ENCODE measurements at regions not wholly inside any gene's neighbourhood (a gene's known extent, or its start where the extent isn't known, plus 50 kb on each side); places are given as distances from the start of the nearest gene placed in this dataset.

DNA sequence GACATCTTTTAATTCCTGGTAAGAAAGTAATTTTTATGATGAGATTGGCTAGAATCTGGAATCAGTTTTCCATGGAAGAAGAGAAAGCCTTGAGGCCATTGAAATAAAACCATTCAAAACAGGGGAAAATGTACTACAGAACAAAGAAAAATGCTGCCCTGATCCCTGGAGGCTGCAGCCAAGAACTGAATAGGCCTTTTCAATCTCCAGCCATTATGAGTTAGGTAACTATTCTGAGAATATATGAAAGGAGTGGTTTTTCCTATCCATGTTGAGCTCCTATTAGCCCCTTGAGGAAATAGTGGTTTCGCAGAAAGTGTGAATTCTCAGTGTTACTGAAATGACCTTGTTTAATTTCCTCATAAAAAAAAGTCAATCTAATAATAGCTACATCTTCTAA, 408.5 kb upstream of the GRAMD2B start:
- no peak for DNase-seq
- TF ChIP-seq, protein P1, sequence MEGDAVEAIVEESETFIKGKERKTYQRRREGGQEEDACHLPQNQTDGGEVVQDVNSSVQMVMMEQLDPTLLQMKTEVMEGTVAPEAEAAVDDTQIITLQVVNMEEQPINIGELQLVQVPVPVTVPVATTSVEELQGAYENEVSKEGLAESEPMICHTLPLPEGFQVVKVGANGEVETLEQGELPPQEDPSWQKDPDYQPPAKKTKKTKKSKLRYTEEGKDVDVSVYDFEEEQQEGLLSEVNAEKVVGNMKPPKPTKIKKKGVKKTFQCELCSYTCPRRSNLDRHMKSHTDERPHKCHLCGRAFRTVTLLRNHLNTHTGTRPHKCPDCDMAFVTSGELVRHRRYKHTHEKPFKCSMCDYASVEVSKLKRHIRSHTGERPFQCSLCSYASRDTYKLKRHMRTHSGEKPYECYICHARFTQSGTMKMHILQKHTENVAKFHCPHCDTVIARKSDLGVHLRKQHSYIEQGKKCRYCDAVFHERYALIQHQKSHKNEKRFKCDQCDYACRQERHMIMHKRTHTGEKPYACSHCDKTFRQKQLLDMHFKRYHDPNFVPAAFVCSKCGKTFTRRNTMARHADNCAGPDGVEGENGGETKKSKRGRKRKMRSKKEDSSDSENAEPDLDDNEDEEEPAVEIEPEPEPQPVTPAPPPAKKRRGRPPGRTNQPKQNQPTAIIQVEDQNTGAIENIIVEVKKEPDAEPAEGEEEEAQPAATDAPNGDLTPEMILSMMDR (IDR thresholded peaks at IDR 0.05; ENCODE audit: insufficient read depth in 1 of 2, low read depth in 1 of 2, low read length in 1 of 2, severe bottlenecking in 1 of 2, unreplicated experiment in 1 of 2): no peak
- H3K9me3 Mint-ChIP-seq (ENCODE audit: unreplicated experiment): no peaks in the 10 kb centered on the region
- no peaks in the 10 kb centered on the region for H3K36me3 ChIP-seq (ENCODE audit: control insufficient read depth, insufficient read depth, low read length)
- H3K9me3 ChIP-seq: no peaks in the 10 kb centered on the region
- H3K4me3 Mint-ChIP-seq (ENCODE audit: unreplicated experiment): no peak overlapping the region
- no peaks in the 10 kb centered on the region for H3K27me3 ChIP-seq (replicated peaks; ENCODE audit: control insufficient read depth, insufficient read depth, low read length)
- no peaks in the 10 kb centered on the region for H3K4me1 Mint-ChIP-seq (ENCODE audit: low read depth, unreplicated experiment)
- H3K4me3 ChIP-seq (ENCODE audit: low read depth, low read length): no peak overlapping the region
- intact Hi-C loops (cut with micrococcal nuclease; ENCODE audit: unreplicated experiment): no loop called here
- no peaks in the 10 kb centered on the region for H3K4me1 ChIP-seq
- CTCF ChIA-PET: no interaction called here
- H3K27ac Mint-ChIP-seq (ENCODE audit: unreplicated experiment): no peak overlapping the region
- no peaks in the 10 kb centered on the region for H3K36me3 Mint-ChIP-seq (ENCODE audit: insufficient read depth, unreplicated experiment)
- peaks cover 8% of the 10 kb centered on the region for H3K27me3 Mint-ChIP-seq (ENCODE audit: insufficient read depth, unreplicated experiment)
- BruUV-seq (replicated peaks): no TSS peak
- POLR2A ChIA-PET: no interaction called here

DNA sequence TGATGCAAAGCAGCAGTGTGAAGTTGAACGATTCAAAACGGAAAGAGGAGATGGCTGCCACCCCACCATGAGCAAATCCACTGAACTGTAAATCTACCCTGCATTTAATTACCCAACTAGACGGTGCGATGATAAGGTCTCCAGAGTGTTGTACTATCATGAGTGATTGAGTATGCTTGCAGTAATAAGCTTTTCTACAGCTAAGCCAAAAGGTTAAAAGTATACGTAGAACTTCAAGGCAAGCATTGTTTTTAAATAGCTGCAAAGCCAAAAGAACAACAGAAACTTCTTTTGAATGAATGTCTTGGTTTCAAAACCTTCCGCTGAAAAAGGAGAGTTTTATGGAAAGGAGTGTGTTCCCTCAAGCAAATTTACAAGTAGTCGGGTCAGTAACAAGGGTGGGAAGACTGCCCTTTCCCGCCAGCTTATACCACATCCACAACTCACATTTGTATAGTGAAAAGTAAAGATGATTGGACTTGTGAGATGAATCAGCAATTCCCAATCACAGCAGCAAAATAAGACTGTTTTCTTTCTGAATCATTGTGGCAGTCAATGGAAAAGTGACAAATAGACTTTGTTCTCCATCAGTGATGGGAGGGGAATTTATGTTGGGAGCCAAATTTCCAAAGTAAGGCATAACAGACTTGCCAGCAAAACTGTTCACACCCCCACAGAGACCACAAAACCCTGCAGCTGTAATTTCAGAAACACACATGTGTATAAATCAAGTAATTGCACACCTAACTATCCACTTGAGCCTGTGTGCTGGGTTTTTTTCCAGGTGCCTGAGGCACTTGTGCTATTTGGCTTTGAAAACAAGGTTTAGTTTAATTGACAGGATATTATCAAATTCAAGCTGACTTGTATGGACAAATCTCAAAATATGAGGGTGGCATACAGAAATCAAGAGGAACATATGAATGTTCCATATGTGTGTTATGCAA, 407.7 kb upstream of the GRAMD2B start:
- no TSS peak for BruUV-seq (replicated peaks)
- no peaks in the 10 kb centered on the region for H3K4me1 ChIP-seq
- H3K4me3 Mint-ChIP-seq (ENCODE audit: unreplicated experiment): no peak overlapping the region
- H3K9me3 ChIP-seq: no peaks in the 10 kb centered on the region
- no peaks in the 10 kb centered on the region for H3K4me1 Mint-ChIP-seq (ENCODE audit: low read depth, unreplicated experiment)
- intact Hi-C loops (cut with micrococcal nuclease; ENCODE audit: unreplicated experiment): no loop called here
- H3K36me3 ChIP-seq (ENCODE audit: control insufficient read depth, insufficient read depth, low read length): no peaks in the 10 kb centered on the region
- POLR2A ChIA-PET: no interaction called here
- CTCF ChIA-PET: no interaction called here
- no peaks in the 10 kb centered on the region for H3K36me3 Mint-ChIP-seq (ENCODE audit: insufficient read depth, unreplicated experiment)
- DNase-seq: no peak
- TF ChIP-seq, protein P1 (IDR thresholded peaks at IDR 0.05; ENCODE audit: insufficient read depth in 1 of 2, low read depth in 1 of 2, low read length in 1 of 2, severe bottlenecking in 1 of 2, unreplicated experiment in 1 of 2): no peak
- H3K9me3 Mint-ChIP-seq (ENCODE audit: unreplicated experiment): no peaks in the 10 kb centered on the region
- H3K4me3 ChIP-seq (ENCODE audit: low read depth, low read length): no peak overlapping the region
- H3K27ac Mint-ChIP-seq (ENCODE audit: unreplicated experiment): no peak overlapping the region
- peaks cover 8% of the 10 kb centered on the region for H3K27me3 Mint-ChIP-seq (ENCODE audit: insufficient read depth, unreplicated experiment)
- no peaks in the 10 kb centered on the region for H3K27me3 ChIP-seq (replicated peaks; ENCODE audit: control insufficient read depth, insufficient read depth, low read length)

DNA sequence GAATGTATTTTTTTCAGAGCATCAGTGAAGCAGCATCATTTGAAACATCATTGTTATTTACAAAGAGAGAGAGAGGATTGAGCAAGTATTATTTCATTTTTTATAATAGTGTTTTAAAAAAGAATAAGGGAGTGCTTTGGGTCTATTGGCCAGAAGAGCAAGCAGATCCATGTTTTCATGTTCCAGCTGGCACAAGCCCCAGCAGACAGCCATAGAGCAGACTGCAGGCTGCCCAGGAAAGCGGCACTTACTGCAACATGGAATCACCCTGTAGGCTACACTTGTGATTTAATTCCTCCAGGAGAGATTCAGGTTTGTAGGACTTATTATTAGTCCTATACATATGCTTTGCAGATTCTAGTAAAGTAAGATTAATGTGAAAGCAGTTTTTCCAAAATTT, 407.0 kb upstream of the GRAMD2B start:
- no peak for DNase-seq
- no peaks in the 10 kb centered on the region for H3K4me1 Mint-ChIP-seq (ENCODE audit: low read depth, unreplicated experiment)
- H3K4me3 ChIP-seq (ENCODE audit: low read depth, low read length): no peak overlapping the region
- intact Hi-C loops (cut with micrococcal nuclease; ENCODE audit: unreplicated experiment): no loop called here
- H3K9me3 Mint-ChIP-seq (ENCODE audit: unreplicated experiment): no peaks in the 10 kb centered on the region
- no TSS peak for BruUV-seq (replicated peaks)
- no peaks in the 10 kb centered on the region for H3K36me3 ChIP-seq (ENCODE audit: control insufficient read depth, insufficient read depth, low read length)
- TF ChIP-seq, protein P1 (IDR thresholded peaks at IDR 0.05; ENCODE audit: insufficient read depth in 1 of 2, low read depth in 1 of 2, low read length in 1 of 2, severe bottlenecking in 1 of 2, unreplicated experiment in 1 of 2): no peak
- ChIA-PET POLR2A (no interaction called here), CTCF (no interaction called here)
- no peaks in the 10 kb centered on the region for H3K27me3 ChIP-seq (replicated peaks; ENCODE audit: control insufficient read depth, insufficient read depth, low read length)
- H3K4me3 Mint-ChIP-seq (ENCODE audit: unreplicated experiment): no peak overlapping the region
- no peak overlapping the region for H3K27ac Mint-ChIP-seq (ENCODE audit: unreplicated experiment)
- peaks cover 8% of the 10 kb centered on the region for H3K27me3 Mint-ChIP-seq (ENCODE audit: insufficient read depth, unreplicated experiment)
- H3K4me1 ChIP-seq: no peaks in the 10 kb centered on the region
- no peaks in the 10 kb centered on the region for H3K36me3 Mint-ChIP-seq (ENCODE audit: insufficient read depth, unreplicated experiment)
- H3K9me3 ChIP-seq: no peaks in the 10 kb centered on the region
